Medulla oblongata (tissue), 1 donor: ENCODE measurements at regions not wholly inside any gene's neighbourhood (a gene's known extent, or its start where the extent isn't known, plus 50 kb on each side); places are given as distances from the start of the nearest gene placed in this dataset.

ENCODE experiments used
- DNase-seq: peaks from one replicate; pipeline ENCODE4 v3.0.0-alpha.2; 2015; ENCODE audit errors: extremely low spot score

DNA sequence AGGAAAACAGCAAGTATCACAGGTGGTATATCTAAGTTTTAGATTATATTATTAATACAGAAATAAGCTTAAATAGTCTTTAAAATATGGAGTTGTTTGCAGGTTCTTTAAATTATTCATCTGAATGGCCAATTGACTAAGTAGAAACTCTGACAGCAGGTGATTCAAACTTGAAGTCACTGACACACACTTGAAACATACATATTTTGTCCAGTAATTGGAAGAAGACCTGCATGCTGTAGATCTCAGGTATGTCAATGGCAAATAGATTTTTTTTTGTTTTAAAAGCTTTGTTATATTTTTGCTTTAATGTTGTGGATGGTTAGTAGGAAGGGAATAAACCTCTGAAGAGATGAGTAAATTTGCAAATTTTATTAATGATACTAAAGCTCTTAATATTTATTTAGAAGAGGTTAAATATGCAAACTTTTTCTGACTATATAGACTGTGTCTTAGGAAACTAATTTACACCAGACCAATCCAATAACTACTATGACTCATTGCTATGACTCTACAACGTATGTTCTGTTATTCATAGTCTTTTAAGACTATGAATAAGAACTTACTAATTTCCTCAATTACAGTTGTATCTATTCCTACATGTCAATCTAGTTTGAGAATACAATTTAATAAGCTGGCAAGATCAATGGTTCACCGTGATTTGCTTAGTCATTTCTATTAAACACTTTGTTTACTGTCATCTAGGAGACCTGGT is 53.9 kb upstream of the RORB start:
- DNase-seq, result no peak

DNA sequence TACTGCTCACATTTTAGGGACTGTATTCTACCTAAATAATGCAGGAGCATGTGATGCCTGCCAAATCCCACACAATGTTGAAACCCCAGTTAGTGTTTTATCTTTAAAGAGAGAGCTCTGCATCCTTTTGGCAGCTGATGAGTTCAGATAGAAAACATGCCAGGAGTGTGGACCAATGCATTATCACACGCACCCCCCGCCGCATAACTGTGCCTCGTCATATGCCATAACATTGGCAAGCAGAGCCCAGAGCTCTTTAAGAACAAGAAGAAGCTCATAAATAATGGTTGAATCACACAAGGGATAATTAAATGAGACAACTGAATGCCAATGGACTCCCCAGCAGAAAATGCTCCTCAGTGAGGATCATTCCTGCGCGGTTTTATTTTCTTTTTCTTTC is 52.8 kb upstream of the RORB start:
- DNase-seq, result no peak
